ENCODE measurements at regions not wholly inside any gene's neighbourhood (a gene's known extent, or its start where the extent isn't known, plus 50 kb on each side); places are given as distances from the start of the nearest gene placed in this dataset.

DNA sequence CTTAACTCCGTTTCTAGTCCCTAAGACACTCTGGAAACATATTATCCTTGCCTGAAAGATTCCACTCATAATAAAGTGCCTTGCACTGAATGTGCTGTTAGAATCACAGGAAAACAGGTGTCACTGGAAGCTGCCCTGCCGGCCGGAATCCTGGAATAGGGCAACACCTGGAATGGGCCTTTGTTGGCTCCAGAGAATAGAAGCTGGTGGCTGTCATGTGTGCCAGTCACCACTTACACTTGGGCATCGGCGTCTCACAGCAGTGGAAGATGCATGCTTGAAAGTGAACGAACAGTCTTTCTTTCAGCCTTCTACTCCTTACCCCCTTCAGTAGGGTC, 90.8 kb upstream of the AFDN start (continued):
- TF ChIP-seq, protein P1, sequence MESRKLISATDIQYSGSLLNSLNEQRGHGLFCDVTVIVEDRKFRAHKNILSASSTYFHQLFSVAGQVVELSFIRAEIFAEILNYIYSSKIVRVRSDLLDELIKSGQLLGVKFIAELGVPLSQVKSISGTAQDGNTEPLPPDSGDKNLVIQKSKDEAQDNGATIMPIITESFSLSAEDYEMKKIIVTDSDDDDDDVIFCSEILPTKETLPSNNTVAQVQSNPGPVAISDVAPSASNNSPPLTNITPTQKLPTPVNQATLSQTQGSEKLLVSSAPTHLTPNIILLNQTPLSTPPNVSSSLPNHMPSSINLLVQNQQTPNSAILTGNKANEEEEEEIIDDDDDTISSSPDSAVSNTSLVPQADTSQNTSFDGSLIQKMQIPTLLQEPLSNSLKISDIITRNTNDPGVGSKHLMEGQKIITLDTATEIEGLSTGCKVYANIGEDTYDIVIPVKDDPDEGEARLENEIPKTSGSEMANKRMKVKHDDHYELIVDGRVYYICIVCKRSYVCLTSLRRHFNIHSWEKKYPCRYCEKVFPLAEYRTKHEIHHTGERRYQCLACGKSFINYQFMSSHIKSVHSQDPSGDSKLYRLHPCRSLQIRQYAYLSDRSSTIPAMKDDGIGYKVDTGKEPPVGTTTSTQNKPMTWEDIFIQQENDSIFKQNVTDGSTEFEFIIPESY (CRISPR knock-in tag; IDR thresholded peaks at IDR 0.05), result no peak
- TF ChIP-seq TEAD3 (CRISPR knock-in tag; optimal IDR thresholded peaks at IDR 0.05; ENCODE audit: borderline replicate concordance), result no peak
- TF ChIP-seq LRRFIP1 (CRISPR knock-in tag; conservative IDR thresholded peaks at IDR 0.05), result no peak
- no peak for TF ChIP-seq FOXO4 (CRISPR knock-in tag; conservative IDR thresholded peaks at IDR 0.05)
- no peak for TF ChIP-seq ZNF350 (CRISPR knock-in tag; IDR thresholded peaks at IDR 0.05; ENCODE audit: borderline replicate concordance, low read depth)
- no peak for TF ChIP-seq RFX3 (CRISPR knock-in tag; IDR thresholded peaks at IDR 0.05)
- TF ChIP-seq ZNF556 (CRISPR knock-in tag; IDR thresholded peaks at IDR 0.05; ENCODE audit: borderline replicate concordance), result no peak
- TF ChIP-seq BCLAF1 (IDR thresholded peaks at IDR 0.05), result no peak
- no peak for TF ChIP-seq ZNF563 (CRISPR knock-in tag; IDR thresholded peaks at IDR 0.05)
- no peak for TF ChIP-seq POGK (CRISPR knock-in tag; conservative IDR thresholded peaks at IDR 0.05)
- TF ChIP-seq ZNF138 (CRISPR knock-in tag; IDR thresholded peaks at IDR 0.05; ENCODE audit: low read depth), result no peak
- TF ChIP-seq PLRG1 (conservative IDR thresholded peaks at IDR 0.05), result no peak
- TF ChIP-seq ZNF124 (CRISPR knock-in tag; IDR thresholded peaks at IDR 0.05), result 0 out of 2 replicates have a peak, but pooled peaks have one; percentile 38
- no peak for TF ChIP-seq RCOR2 (CRISPR knock-in tag; IDR thresholded peaks at IDR 0.05)
- TF ChIP-seq, protein P2, sequence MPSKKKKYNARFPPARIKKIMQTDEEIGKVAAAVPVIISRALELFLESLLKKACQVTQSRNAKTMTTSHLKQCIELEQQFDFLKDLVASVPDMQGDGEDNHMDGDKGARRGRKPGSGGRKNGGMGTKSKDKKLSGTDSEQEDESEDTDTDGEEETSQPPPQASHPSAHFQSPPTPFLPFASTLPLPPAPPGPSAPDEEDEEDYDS (CRISPR knock-in tag; IDR thresholded peaks at IDR 0.05), result no peak
- TF ChIP-seq TBP (CRISPR knock-in tag; IDR thresholded peaks at IDR 0.05), result no peak
- no peak for TF ChIP-seq STAT5B (CRISPR knock-in tag; IDR thresholded peaks at IDR 0.05)
- no peak for TF ChIP-seq DPF2 (CRISPR knock-in tag; IDR thresholded peaks at IDR 0.05; ENCODE audit: borderline replicate concordance, low read depth)
